Ecto neural progenitor cell (in vitro differentiated cells): ENCODE measurements at regions not wholly inside any gene's neighbourhood (a gene's known extent, or its start where the extent isn't known, plus 50 kb on each side); places are given as distances from the start of the nearest gene placed in this dataset.
A peak's percentile ranks its signal among the peaks of the same experiment; 100 is the strongest.
"Not testable (repeated sequence)": the region's sequence is repeated elsewhere in the genome, so short reads cannot be mapped to it uniquely, and the experiment has no call there.

Experiments used
- DNase-seq: peaks from one replicate; pipeline ENCODE4 v3.0.0-alpha.2; 2018; ENCODE audit warnings: low spot score

DNA sequence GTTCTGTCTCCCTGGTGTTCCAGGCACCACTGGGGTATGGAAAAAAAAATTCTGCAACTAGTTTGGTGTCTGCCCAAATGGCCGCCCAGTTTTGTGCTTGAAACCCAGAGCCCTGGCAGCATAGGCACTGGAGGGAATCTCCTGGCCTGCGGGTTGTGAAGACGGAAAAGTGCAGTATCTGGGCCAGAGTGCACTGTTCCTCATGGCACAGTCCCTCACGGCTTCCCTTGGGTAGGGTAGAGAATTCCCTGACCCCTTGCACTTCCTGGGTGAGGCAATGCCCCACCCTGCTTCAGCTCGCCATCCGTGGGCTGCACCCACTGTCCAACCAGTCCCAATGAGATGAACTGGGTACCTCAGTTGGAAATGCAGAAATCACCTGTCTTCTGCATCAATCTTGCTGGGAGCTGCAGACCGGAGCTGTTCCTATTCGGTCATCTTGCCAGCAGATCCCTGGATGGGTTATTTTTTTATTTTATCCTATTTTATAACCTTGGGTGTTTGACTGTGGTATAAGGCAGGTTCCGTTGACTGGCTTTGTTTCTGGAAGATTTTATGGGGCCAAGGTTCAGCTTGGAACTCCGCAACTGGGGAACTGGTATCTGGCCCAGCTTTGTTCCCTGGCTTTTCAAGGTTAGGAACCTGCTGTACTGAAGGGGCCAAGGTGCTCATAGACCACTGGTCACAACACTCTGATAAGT is 59.5 kb upstream of the IRAK1BP1 start:
- not testable (repeated sequence) for DNase-seq

DNA sequence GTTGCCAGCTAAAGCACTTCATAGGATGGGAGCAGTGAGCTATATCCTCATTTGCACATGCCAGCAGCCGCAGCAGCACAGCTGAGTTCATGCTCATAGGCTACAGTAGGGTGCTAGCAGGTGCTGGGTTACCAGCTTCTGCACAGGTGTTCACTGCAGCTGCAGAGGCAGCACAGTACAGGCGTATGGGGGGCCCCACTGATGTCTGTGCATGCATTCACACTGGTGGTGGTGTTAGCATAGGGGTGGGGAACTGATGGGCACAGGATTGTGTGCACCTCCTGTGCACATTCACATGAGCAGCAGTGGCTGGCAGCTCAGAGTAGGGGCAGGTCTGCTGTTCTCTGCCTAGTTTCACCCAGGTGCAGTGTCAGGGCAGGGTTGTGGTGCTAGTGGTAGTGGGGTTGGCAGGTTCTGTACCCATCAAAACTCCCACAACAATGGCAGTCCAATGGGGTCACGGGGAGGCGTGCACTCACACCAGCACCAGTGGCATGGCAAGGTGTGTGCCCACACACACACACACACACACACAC is 58.9 kb upstream of the IRAK1BP1 start:
- no peak for DNase-seq

DNA sequence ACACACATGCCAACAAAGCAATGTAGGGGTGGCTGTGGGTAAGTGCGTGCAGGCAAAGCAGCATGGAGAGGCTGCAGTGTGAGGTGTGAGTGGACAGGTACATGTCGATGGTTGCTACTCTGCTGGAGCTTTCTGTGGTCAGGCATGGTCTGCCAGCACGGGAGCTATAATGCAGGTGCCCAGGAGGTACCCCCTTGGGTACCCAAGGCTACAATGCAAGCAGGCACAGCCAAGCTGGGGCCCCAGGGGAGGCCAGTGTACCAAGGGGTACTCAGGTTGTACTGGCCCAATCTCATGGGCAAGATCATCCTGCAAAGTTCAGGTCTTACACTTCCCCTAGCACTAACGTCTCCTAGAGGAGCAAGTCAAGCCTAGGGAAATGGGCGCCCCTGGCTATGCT is 58.4 kb upstream of the IRAK1BP1 start:
- DNase-seq, result no peak

DNA sequence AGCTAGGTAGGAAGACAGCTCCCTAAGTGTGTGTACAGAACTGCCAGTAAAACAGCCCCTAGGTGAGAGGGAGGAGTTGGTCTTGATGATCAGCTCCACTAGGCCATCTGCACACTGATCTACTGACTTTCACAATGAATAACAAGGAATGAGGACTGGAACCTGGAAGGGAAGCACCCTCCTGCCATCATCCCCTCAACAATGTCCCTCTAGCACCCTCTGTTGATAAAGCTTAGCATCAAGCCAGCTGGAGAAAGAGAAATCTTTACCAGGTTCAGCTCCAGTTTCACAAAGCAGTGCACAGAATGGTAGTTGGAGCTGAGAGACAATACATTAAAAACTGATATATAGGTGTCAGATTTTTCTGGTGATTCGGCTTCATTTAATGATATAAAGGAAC is 57.2 kb upstream of the IRAK1BP1 start:
- DNase-seq, result peak; percentile 52

DNA sequence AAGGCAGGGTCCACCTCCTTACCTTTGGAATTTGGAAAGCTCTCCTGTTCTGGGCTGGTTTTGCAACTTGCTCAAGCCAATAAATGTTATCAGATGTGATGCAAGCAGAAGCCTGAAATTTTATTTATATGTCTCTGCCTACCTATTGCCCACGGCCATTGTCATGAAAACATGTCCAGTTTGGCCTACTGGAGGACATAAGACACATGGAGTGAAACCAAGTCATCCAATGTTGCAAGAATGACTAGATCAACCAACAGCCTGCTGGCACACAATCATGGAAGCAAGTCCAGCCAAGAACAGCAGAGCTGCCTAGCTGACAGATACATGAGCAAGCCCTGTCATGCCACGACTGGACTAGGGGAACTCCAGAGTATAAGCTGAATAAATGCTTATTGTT is 56.7 kb upstream of the IRAK1BP1 start:
- no peak for DNase-seq
